ENCODE measurements at regions not wholly inside any gene's neighbourhood (a gene's known extent, or its start where the extent isn't known, plus 50 kb on each side); places are given as distances from the start of the nearest gene placed in this dataset.

DNA sequence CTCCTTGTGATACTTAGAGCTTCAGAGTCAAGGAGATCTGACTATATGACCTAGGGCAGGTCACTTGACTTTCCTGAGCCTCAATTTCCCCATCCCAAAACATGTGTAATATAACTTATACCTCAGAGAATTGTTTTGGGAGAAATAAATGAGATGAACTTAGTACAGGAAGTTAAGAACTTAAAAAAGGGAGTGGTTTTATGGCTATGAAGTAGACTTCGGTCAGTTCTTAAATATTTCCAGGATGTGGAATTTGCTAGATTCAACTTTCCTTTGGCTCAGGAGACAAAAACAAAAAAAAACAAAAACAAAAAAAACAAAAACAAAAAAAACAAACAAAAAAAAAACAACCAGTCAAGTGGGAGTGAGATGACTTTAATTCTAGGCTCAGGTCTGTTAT, 116.7 kb downstream of the EDEM1 start:
- no peak overlapping the region for H3K4me3 ChIP-seq (ENCODE audit: low read length)
- H3K27me3 ChIP-seq (ENCODE audit: control insufficient read depth, insufficient read depth, low read length) = no peaks in the 10 kb centered on the region
- DNase-seq = no peak
- no peak overlapping the region for H3K27ac ChIP-seq (ENCODE audit: low read length)
- no peaks in the 10 kb centered on the region for H3K4me1 ChIP-seq (ENCODE audit: control insufficient read depth, insufficient read depth, low read length)
- WGBS (ENCODE audit: insufficient coverage) = no CpG with 5 or more reads among the region's 1 CpG
- no peaks in the 10 kb centered on the region for H3K36me3 ChIP-seq (ENCODE audit: control insufficient read depth, insufficient read depth, low read length)
- H3K9me3 ChIP-seq (replicated peaks; ENCODE audit: control insufficient read depth, low read depth, low read length) = no peaks in the 10 kb centered on the region

GRCh38 chr3:5304789-5305683, 117.5 kb downstream of the EDEM1 start:
- Histone ChIP-seq H3K36me3 (ENCODE audit: control insufficient read depth, insufficient read depth, low read length) (no peaks in the 10 kb centered on the region), H3K27ac (ENCODE audit: low read length) (no peak overlapping the region), H3K9me3 (replicated peaks; ENCODE audit: control insufficient read depth, low read depth, low read length) (no peaks in the 10 kb centered on the region), H3K27me3 (ENCODE audit: control insufficient read depth, insufficient read depth, low read length) (no peaks in the 10 kb centered on the region), H3K4me3 (ENCODE audit: low read length) (no peak overlapping the region), H3K4me1 (ENCODE audit: control insufficient read depth, insufficient read depth, low read length) (no peaks in the 10 kb centered on the region)
- 22% methylated on average over 12 of the region's 13 CpGs for WGBS (ENCODE audit: insufficient coverage)
- DNase-seq = peak; percentile 29

GRCh38 chr3:5305684-5305989, 118.1 kb downstream of the EDEM1 start:
- Histone ChIP-seq H3K27me3 (ENCODE audit: control insufficient read depth, insufficient read depth, low read length) (no peaks in the 10 kb centered on the region), H3K27ac (ENCODE audit: low read length) (no peak overlapping the region), H3K36me3 (ENCODE audit: control insufficient read depth, insufficient read depth, low read length) (no peaks in the 10 kb centered on the region), H3K4me3 (ENCODE audit: low read length) (no peak overlapping the region), H3K9me3 (replicated peaks; ENCODE audit: control insufficient read depth, low read depth, low read length) (no peaks in the 10 kb centered on the region), H3K4me1 (ENCODE audit: control insufficient read depth, insufficient read depth, low read length) (no peaks in the 10 kb centered on the region)
- no peak for DNase-seq
- no CpG with 5 or more reads among the region's 3 CpGs for WGBS (ENCODE audit: insufficient coverage)

- Histone ChIP-seq H3K36me3 (ENCODE audit: control insufficient read depth, insufficient read depth, low read length) (no peaks in the 10 kb centered on the region), H3K27me3 (ENCODE audit: control insufficient read depth, insufficient read depth, low read length) (no peaks in the 10 kb centered on the region), H3K4me1 (ENCODE audit: control insufficient read depth, insufficient read depth, low read length) (no peaks in the 10 kb centered on the region), H3K9me3 (replicated peaks; ENCODE audit: control insufficient read depth, low read depth, low read length) (no peaks in the 10 kb centered on the region), H3K4me3 (ENCODE audit: low read length) (no peak overlapping the region), H3K27ac (ENCODE audit: low read length) (no peak overlapping the region)
- DNase-seq = no peak
- WGBS (ENCODE audit: insufficient coverage) = no CpG with 5 or more reads among the region's 4 CpGs
These were observed 121.7 kb downstream of the EDEM1 start for GRCh38 chr3:5309171-5309570.

DNA sequence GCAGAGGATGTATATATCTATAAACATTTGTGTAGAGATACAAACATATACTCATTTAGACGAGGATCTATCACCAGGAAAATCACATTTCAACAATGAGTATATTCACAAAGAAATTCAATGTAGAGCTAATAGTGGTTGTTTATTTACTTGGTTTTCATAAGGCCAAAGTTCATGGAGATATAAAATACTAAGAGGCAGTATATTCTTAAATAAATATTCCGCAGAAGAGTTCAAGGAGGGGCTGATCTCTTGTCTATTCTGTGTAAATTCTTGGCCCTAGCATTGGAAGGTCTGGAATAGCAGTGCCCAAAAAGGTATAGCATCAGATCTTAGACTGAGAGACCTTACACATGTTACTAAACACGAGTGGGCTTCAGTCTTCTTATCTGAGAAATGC, 122.1 kb downstream of the EDEM1 start:
- Histone ChIP-seq H3K27me3 (ENCODE audit: control insufficient read depth, insufficient read depth, low read length) (no peaks in the 10 kb centered on the region), H3K4me1 (ENCODE audit: control insufficient read depth, insufficient read depth, low read length) (no peaks in the 10 kb centered on the region), H3K27ac (ENCODE audit: low read length) (no peak overlapping the region), H3K9me3 (replicated peaks; ENCODE audit: control insufficient read depth, low read depth, low read length) (no peaks in the 10 kb centered on the region), H3K36me3 (ENCODE audit: control insufficient read depth, insufficient read depth, low read length) (no peaks in the 10 kb centered on the region), H3K4me3 (ENCODE audit: low read length) (no peak overlapping the region)
- no CpG with 5 or more reads among the region's 3 CpGs for WGBS (ENCODE audit: insufficient coverage)
- DNase-seq = no peak

GRCh38 chr3:5310509-5310908, 123.0 kb downstream of the EDEM1 start:
- Histone ChIP-seq H3K36me3 (ENCODE audit: control insufficient read depth, insufficient read depth, low read length) (no peaks in the 10 kb centered on the region), H3K27ac (ENCODE audit: low read length) (no peak overlapping the region), H3K27me3 (ENCODE audit: control insufficient read depth, insufficient read depth, low read length) (no peaks in the 10 kb centered on the region), H3K4me1 (ENCODE audit: control insufficient read depth, insufficient read depth, low read length) (no peaks in the 10 kb centered on the region), H3K4me3 (ENCODE audit: low read length) (no peak overlapping the region), H3K9me3 (replicated peaks; ENCODE audit: control insufficient read depth, low read depth, low read length) (no peaks in the 10 kb centered on the region)
- no peak for DNase-seq
- 97% methylated on average over 5 of the region's 5 CpGs for WGBS (ENCODE audit: insufficient coverage)

DNA sequence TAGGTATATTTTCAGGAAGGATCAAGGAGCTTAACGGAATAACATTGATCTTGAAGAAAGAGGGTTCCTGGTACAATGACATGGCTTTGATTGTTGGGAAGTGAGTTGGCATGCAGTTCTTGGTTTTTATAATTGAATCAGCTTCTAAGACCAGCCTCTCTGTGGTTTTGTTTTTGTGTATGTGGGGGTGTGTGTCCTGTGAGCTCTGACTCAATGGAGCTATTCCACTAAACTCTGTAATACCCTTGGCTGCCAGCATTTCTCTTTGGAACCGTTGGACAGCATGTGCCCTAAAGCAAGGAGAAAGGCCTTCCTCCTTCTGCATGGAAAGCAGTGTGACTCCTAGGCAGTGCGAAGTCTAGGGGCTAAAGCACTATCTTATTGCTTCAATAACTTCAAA, 124.8 kb downstream of the EDEM1 start:
- H3K9me3 ChIP-seq (replicated peaks; ENCODE audit: control insufficient read depth, low read depth, low read length) = no peaks in the 10 kb centered on the region
- H3K27ac ChIP-seq (ENCODE audit: low read length) = no peak overlapping the region
- 100% methylated on average over 1 of the region's 3 CpGs for WGBS (ENCODE audit: insufficient coverage)
- no peak overlapping the region for H3K4me3 ChIP-seq (ENCODE audit: low read length)
- no peaks in the 10 kb centered on the region for H3K27me3 ChIP-seq (ENCODE audit: control insufficient read depth, insufficient read depth, low read length)
- no peaks in the 10 kb centered on the region for H3K36me3 ChIP-seq (ENCODE audit: control insufficient read depth, insufficient read depth, low read length)
- DNase-seq = no peak
- no peaks in the 10 kb centered on the region for H3K4me1 ChIP-seq (ENCODE audit: control insufficient read depth, insufficient read depth, low read length)

- no CpG with 5 or more reads among the region's 1 CpG for WGBS (ENCODE audit: insufficient coverage)
- DNase-seq = no peak
- Histone ChIP-seq H3K36me3 (ENCODE audit: control insufficient read depth, insufficient read depth, low read length) (no peaks in the 10 kb centered on the region), H3K4me3 (ENCODE audit: low read length) (no peak overlapping the region), H3K4me1 (ENCODE audit: control insufficient read depth, insufficient read depth, low read length) (no peaks in the 10 kb centered on the region), H3K27me3 (ENCODE audit: control insufficient read depth, insufficient read depth, low read length) (no peaks in the 10 kb centered on the region), H3K9me3 (replicated peaks; ENCODE audit: control insufficient read depth, low read depth, low read length) (no peaks in the 10 kb centered on the region), H3K27ac (ENCODE audit: low read length) (no peak overlapping the region)
These were observed 127.4 kb downstream of the EDEM1 start for GRCh38 chr3:5314897-5315296.

DNA sequence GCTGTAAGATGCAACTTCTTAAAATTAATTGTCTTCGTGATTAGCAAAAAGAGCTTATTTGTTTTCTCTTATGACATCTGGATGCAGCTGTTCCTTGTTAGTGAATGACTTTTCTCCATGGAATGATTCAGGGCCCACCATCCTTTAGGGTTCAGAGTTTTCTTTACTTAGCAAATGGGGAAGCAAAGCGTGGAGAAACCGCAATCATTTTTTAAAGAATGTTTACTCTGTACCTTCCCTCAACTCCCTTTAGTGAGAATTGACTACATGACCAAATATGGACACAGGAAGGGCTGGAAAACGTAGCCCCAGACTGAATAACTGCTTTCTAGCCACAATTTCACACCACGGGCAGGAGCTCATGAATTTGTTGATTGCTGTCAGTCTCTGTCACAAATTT, 130.1 kb downstream of the EDEM1 start:
- Histone ChIP-seq H3K27ac (ENCODE audit: low read length) (no peak overlapping the region), H3K4me3 (ENCODE audit: low read length) (no peak overlapping the region), H3K27me3 (ENCODE audit: control insufficient read depth, insufficient read depth, low read length) (no peaks in the 10 kb centered on the region), H3K9me3 (replicated peaks; ENCODE audit: control insufficient read depth, low read depth, low read length) (no peaks in the 10 kb centered on the region), H3K4me1 (ENCODE audit: control insufficient read depth, insufficient read depth, low read length) (no peaks in the 10 kb centered on the region), H3K36me3 (ENCODE audit: control insufficient read depth, insufficient read depth, low read length) (no peaks in the 10 kb centered on the region)
- DNase-seq = peak; percentile 20
- 25% methylated on average over 1 of the region's 5 CpGs for WGBS (ENCODE audit: insufficient coverage)

- DNase-seq = no peak
- H3K27me3 ChIP-seq (ENCODE audit: control insufficient read depth, insufficient read depth, low read length) = no peaks in the 10 kb centered on the region
- no peaks in the 10 kb centered on the region for H3K9me3 ChIP-seq (replicated peaks; ENCODE audit: control insufficient read depth, low read depth, low read length)
- WGBS (ENCODE audit: insufficient coverage) = no CpG with 5 or more reads among the region's 2 CpGs
- no peaks in the 10 kb centered on the region for H3K4me1 ChIP-seq (ENCODE audit: control insufficient read depth, insufficient read depth, low read length)
- H3K4me3 ChIP-seq (ENCODE audit: low read length) = no peak overlapping the region
- no peaks in the 10 kb centered on the region for H3K36me3 ChIP-seq (ENCODE audit: control insufficient read depth, insufficient read depth, low read length)
- H3K27ac ChIP-seq (ENCODE audit: low read length) = no peak overlapping the region
These were observed 131.9 kb downstream of the EDEM1 start for GRCh38 chr3:5319454-5319853.

All from muscle of leg (tissue), 3 donors.